CD4-positive, alpha-beta T cell (primary cell): ENCODE measurements at regions not wholly inside any gene's neighbourhood (a gene's known extent, or its start where the extent isn't known, plus 50 kb on each side); places are given as distances from the start of the nearest gene placed in this dataset.

Experiments
- ATAC-seq: fragments of 200-7000 bp; cut with Tn5 transposase; one replicate; pipeline ENCODE4 v1.10.0; 2022; ENCODE audit warnings: mild to moderate bottlenecking; ENCODE audit not compliant: poor library complexity
- CTCF ChIA-PET: fragments of 350-600 bp; sonication (Branson Sonifier 250); formaldehyde crosslinking; loops from one replicate; lab custom pipeline; 2021; ENCODE audit warnings: antibody characterized with exemption, inconsistent platforms; lab: Charles Lee
- POLR2A ChIA-PET: fragments of 350-600 bp; sonication (Branson Sonifier 250); formaldehyde crosslinking; loops from one replicate; lab custom pipeline; 2021; ENCODE audit warnings: antibody characterized with exemption, inconsistent platforms; lab: Charles Lee
- DNase-seq, 14 experiments: peaks; one replicate each; pipeline ENCODE4 v3.0.0-alpha.2; 2013 to 2020; ENCODE audit warnings: mixed read lengths in 2 of 14
- H3K27ac ChIP-seq, 2 donors: one replicate each; pipeline versions ENCODE4 v1.5.1 to v1.7.0; 2013; ENCODE audit warnings: low read length in 2 of 2, low read depth in 1 of 2, mild to moderate bottlenecking in 1 of 2
- H3K27me3 ChIP-seq, 2 experiments: 1 replicate in 1 of 2; 2 replicates in 1 of 2; pipeline versions ENCODE4 v1.6.1 to v1.7.0; 2013; ENCODE audit warnings: low read length in 2 of 2, control low read depth in 1 of 2, mild to moderate bottlenecking in 1 of 2, moderate library complexity in 1 of 2; ENCODE audit not compliant: insufficient read depth in 2 of 2, control insufficient read depth in 1 of 2
- H3K36me3 ChIP-seq: one replicate; pipeline ENCODE4 v1.6.1; 2013; ENCODE audit warnings: low read length, control low read depth; ENCODE audit not compliant: insufficient read depth
- H3K4me1 ChIP-seq: one replicate; pipeline ENCODE4 v1.6.1; 2013; ENCODE audit warnings: low read length, control low read depth; ENCODE audit not compliant: insufficient read depth
- H3K4me3 ChIP-seq: one replicate; pipeline ENCODE4 v1.5.1; 2013; ENCODE audit warnings: mild to moderate bottlenecking, low read length, moderate library complexity
- H3K9me3 ChIP-seq, 2 experiments: 1 replicate in 1 of 2; 2 replicates in 1 of 2; pipeline versions ENCODE4 v1.6.1 to v1.7.0; 2013; ENCODE audit warnings: low read length in 2 of 2, mild to moderate bottlenecking in 2 of 2, control low read depth in 1 of 2, moderate library complexity in 1 of 2; ENCODE audit not compliant: control insufficient read depth in 1 of 2, insufficient read depth in 1 of 2
- H3K27ac Mint-ChIP-seq: one replicate; pipeline ENCODE4 v1.8.0; 2020; ENCODE audit warnings: mixed read lengths
- H3K27me3 Mint-ChIP-seq: one replicate; pipeline ENCODE4 v1.8.0; 2021; ENCODE audit warnings: mixed read lengths
- H3K36me3 Mint-ChIP-seq: one replicate; pipeline ENCODE4 v1.8.0; 2021; ENCODE audit warnings: low read depth, mixed read lengths
- H3K4me1 Mint-ChIP-seq: one replicate; pipeline ENCODE4 v1.8.0; 2021; ENCODE audit warnings: low read depth, mixed read lengths
- H3K4me3 Mint-ChIP-seq: one replicate; pipeline ENCODE4 v1.8.0; 2020; ENCODE audit warnings: mild to moderate bottlenecking, mixed read lengths
- H3K9me3 Mint-ChIP-seq: one replicate; pipeline ENCODE4 v1.8.0; 2020; ENCODE audit warnings: mixed read lengths
- CTCF ChIP-seq: fragments of 200-600 bp; IDR thresholded peaks from one replicate; pipeline ENCODE4 v1.8.0; 2022; ENCODE audit warnings: antibody characterized with exemption, mild to moderate bottlenecking
- intact Hi-C, 2 experiments: fragments of 100-400 bp; cut with DNase I in 1 of 2; cut with micrococcal nuclease in 1 of 2; formaldehyde crosslinking; loops; one replicate each; pipeline versions ENCODE4 v1.15.1 to v1.9.0; 2023 to 2025; cut with DNase I, micrococcal nuclease

GRCh38 chr16:87043231-87044031 lies 273.8 kb downstream of the C16orf95 start:
- DNase-seq (no peak), ATAC-seq (no peak)
- H3K27me3 ChIP-seq, result no peaks in the 10 kb centered on the region
- H3K9me3 ChIP-seq, result peaks cover 0 to 5% of the 10 kb centered on the region in 2 experiments
- ChIA-PET POLR2A (no interaction called here), CTCF (no interaction called here)
- no peak overlapping the region for H3K4me3 Mint-ChIP-seq
- intact Hi-C loops, result no loop called here
- no peak overlapping the region for H3K27ac Mint-ChIP-seq
- no peak overlapping the region for H3K4me3 ChIP-seq
- no peaks in the 10 kb centered on the region for H3K4me1 ChIP-seq
- no peaks in the 10 kb centered on the region for H3K9me3 Mint-ChIP-seq
- H3K36me3 ChIP-seq, result no peaks in the 10 kb centered on the region
- TF ChIP-seq CTCF, result no peak
- no peaks in the 10 kb centered on the region for H3K36me3 Mint-ChIP-seq
- H3K27me3 Mint-ChIP-seq, result peaks cover 5% of the 10 kb centered on the region
- no peak overlapping the region for H3K27ac ChIP-seq
- H3K4me1 Mint-ChIP-seq, result no peaks in the 10 kb centered on the region

GRCh38 chr16:87044032-87044382 lies 273.2 kb downstream of the C16orf95 start:
- Histone ChIP-seq H3K27me3 (no peaks in the 10 kb centered on the region), H3K36me3 (no peaks in the 10 kb centered on the region), H3K4me1 (no peaks in the 10 kb centered on the region), H3K9me3 (peaks cover 0 to 5% of the 10 kb centered on the region in 2 experiments), H3K27ac (no peak overlapping the region), H3K4me3 (no peak overlapping the region)
- TF ChIP-seq CTCF, result no peak
- ATAC-seq (no peak), DNase-seq (no peak)
- POLR2A ChIA-PET, result no interaction called here
- Mint-ChIP-seq H3K4me1 (no peaks in the 10 kb centered on the region), H3K27me3 (peaks cover 5% of the 10 kb centered on the region), H3K9me3 (no peaks in the 10 kb centered on the region), H3K36me3 (no peaks in the 10 kb centered on the region), H3K4me3 (no peak overlapping the region), H3K27ac (no peak overlapping the region)
- intact Hi-C loops, result no loop called here
- CTCF ChIA-PET, result no interaction called here

- H3K27me3 ChIP-seq, result no peaks in the 10 kb centered on the region
- no peak overlapping the region for H3K4me3 Mint-ChIP-seq
- ChIA-PET CTCF (no interaction called here), POLR2A (no interaction called here)
- no peak overlapping the region for H3K27ac Mint-ChIP-seq
- no peaks in the 10 kb centered on the region for H3K36me3 ChIP-seq
- H3K36me3 Mint-ChIP-seq, result no peaks in the 10 kb centered on the region
- no peaks in the 10 kb centered on the region for H3K4me1 Mint-ChIP-seq
- H3K9me3 Mint-ChIP-seq, result no peaks in the 10 kb centered on the region
- peaks cover 0 to 5% of the 10 kb centered on the region in 2 experiments for H3K9me3 ChIP-seq
- H3K27me3 Mint-ChIP-seq, result peaks cover 5% of the 10 kb centered on the region
- ATAC-seq, result no peak
- no peak overlapping the region for H3K27ac ChIP-seq
- intact Hi-C loops, result no loop called here
- DNase-seq, result no peak
- no peak overlapping the region for H3K4me3 ChIP-seq
- no peak for TF ChIP-seq CTCF
- H3K4me1 ChIP-seq, result no peaks in the 10 kb centered on the region
These were observed 272.4 kb downstream of the C16orf95 start for GRCh38 chr16:87044829-87045228.
